GM19023 (cell line): ENCODE measurements at regions not wholly inside any gene's neighbourhood (a gene's known extent, or its start where the extent isn't known, plus 50 kb on each side); places are given as distances from the start of the nearest gene placed in this dataset.

Source experiments
- ATAC-seq: cut with Tn5 transposase; IDR thresholded peaks from one replicate; pipeline ENCODE4 v1.9.1; 2021; ENCODE audit warnings: mild to moderate bottlenecking, moderate library complexity; ENCODE audit not compliant: unreplicated experiment

DNA sequence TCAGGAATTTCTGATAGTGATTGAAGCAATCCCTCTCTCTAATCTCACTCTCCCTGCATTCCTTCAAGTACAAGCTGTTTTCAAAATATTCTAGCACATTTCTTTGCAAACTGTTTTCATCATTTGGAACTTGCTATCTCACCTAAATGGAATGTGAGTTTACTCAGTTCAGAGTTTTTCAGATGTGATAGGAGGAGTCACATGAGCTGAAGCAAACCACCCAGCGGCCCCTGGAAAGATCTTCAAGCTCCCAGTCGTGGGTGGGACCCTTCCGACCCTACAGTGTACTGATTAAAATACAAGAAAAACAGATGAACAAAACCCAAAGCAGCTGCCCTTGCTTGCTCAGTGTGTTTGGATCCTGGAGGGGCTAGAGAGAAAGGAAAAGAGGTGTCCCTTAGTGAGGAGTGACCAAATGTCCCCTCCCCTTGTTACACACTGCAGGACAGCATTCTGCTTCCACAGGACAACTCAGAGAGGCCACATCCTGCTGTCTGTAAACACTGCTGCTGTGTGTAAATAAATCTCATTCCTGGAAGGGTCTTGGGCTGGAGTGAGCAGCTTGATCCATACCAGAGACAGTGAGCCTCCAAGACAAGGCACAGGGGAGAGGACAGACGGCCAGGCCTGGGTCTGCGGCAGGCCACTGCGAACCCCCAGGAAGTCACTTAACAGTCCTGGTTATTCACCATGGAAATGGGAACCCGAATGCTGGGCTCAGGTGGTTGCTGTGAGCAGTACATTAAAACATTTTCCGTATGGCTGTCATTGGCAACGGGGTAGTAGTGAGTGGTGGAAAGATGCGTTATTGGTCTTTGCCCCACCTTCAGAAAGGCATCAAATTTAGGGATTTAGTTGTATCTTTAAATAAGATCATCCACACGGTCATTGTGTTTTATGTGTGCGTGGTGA lies 229.2 kb downstream of the RHOU start:
- no peak for ATAC-seq

DNA sequence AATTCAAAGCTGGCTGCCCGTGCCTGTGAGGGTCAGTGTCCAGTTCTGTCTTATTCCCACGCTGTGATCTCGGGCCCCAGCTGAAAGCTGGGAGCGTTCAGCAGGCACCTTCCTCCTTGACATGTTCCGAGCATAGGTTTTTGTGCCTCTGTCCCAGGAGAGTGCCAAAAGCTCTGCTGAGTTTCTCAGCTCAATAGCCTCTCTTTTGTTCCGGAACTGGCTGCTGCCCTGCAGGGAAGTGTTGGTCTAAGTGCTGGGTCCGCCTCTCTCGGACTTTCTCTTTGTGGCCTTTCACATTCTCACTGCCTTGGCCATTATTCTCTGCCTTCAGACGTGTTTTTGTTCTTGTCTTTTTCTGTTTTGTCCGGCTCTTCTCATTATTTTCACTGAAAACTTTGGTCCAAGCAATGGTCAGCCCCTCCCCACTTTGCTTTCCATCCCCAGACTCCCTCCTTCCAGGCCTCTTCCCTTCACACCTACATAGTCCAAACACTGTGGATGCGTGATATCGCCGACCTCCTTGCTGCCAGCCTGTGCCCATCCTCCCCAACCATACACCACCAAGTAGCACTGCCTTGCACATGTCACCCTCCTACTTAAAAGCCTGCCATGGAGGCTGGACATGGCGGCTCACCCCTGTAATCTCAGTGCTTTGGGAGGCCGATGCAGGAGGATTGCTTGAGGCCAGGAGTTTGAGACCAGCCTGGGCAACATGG lies 233.8 kb downstream of the RHOU start:
- ATAC-seq: no peak

DNA sequence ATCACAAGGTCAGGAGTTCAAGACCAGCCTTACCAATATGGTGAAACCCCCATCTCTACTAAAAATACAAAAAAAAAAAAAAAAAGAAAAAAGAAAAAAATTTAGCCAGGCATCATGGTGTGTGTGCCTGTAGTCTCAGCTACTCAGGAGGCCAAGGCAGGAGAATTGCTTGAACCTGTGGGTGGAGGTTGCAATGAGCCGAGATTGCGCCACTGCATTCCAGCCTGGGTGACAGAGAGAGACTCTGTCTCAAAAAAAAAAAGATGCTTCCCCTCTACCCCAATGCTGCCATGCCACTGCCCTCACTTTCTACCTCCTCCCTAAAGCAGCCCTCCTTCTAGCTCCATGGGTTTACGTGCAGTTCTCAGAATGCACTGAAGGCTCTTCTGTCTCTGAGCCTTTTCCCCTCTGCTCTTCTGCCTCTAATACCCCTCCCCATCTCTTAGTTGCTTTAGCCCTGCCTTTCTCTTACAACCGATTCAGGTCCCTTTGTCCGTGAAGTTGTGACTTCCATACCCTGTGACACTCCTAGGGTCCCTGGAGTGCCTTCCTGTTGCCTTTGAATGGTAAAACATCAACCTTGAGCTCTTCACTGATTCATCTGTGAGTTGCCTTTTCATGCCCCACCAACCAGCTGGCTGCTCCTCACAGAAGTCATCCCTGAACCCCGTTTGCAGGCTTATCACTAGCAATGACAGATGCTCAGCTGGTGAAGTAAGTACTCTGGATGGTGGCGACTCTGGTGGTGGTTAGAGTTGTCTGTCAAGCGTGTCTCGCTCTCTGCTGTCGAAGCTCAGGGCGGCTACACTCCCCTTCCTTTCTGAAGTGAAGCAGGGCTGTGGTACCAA lies 234.9 kb downstream of the RHOU start:
- no peak for ATAC-seq

DNA sequence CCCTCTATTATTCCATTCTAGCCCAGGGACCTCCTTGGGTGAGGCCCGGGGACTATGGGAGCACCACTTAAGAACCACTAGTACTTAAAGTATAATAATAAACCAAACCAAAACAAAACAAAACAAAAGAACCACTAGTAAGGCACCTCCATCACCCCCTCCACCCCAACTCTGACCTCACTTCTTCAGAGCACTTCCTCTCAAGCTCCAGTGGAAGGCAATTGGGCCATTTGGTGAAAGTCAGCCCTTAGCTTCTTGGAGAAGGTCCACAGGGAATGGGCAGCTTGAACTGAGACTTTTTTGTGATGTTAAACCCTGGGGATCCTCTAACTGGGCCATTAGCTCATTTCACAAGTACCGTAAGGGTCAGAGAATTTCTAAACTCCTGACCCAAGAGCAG lies 237.3 kb downstream of the RHOU start:
- no peak for ATAC-seq

DNA sequence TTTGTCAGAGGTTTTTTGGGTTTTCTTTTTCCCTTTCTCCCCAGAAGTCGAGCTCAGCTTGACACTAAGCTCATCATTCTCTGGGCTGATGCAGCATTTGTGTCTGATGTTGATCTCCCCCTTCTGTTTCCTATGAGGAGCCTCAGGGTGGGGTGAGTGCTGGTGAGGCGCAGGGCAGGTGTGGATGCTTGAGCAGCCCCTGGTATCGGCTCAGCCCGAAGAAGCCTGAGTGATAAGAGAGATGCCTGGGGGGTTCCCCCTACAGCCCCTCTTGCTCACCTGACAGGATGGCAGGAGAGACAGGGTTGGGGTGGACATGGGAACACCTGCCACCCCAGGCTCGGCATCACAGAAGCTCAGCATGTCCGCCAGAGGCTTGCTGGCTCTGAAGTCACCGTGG lies 239.0 kb downstream of the RHOU start:
- no peak for ATAC-seq

DNA sequence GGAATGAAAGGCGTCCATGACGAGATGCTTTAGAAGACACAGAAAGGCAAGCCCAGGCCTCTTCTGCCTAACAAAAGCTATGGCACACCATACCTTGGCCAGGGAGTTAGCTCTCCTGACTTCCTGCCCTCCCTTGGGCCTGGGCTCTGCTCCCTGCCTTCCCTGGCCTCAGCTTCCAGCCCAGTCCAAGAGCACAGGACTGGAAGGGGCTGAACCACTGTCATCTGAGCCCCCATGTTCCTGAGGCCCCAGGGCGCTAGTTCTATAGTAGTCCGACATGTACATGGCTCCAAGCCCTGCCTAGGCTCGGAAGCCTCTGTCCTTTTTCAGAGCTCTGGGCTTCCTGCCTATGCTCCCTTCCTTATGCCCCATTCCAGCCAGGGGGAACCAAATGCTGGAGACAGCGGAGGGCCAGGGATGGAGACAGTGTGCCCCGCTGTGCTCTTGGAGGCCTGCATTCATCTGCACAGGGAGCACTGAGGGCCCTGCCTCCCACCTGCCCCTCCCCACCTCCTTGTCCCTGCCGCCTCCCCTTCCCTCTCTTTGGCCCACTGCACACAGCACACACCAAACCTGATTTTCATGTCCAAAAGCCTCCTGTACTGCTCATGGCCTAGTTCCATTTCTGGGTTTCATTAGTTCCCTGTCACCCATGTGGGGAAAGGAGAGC lies 240.1 kb downstream of the RHOU start:
- no peak for ATAC-seq

DNA sequence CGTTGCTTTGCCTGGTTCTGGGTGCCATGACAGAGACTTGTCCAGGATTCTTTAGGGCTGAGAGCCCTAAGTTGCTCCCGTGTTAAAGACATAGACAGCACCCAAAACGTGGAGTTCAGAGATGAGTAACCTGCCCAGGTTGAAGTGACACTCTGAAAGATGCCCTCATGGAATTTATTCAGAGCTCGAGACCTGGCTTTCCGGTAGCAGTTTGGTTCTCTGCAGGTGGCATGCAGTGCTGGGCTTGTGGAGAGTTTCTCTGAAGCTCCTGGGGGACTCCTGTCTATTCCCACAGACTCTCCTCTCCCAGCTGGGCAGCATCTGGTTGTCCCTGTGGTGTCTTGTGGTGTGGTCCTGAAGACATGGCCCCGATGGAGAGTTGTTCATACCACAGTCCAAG lies 241.0 kb downstream of the RHOU start:
- ATAC-seq: no peak

DNA sequence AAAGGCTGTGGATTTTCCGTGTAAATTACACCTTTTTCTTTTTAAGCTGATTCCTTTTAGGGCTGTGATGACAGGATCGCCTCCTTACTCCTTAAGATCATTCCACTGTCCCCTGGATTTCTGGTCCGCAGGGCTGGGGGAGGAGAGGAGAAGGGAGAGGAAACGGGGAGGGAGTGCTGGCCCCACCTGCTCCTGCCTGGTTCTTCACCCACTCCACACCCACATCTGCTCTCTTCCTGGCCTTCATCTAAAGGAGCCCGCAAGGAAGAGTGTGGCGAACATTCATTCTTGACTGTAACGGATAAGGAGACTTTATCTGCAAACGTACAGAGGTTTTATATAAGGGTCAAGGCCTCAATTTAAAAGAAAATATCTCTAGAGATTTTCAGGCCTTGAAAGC lies 242.0 kb downstream of the RHOU start:
- ATAC-seq: no peak

DNA sequence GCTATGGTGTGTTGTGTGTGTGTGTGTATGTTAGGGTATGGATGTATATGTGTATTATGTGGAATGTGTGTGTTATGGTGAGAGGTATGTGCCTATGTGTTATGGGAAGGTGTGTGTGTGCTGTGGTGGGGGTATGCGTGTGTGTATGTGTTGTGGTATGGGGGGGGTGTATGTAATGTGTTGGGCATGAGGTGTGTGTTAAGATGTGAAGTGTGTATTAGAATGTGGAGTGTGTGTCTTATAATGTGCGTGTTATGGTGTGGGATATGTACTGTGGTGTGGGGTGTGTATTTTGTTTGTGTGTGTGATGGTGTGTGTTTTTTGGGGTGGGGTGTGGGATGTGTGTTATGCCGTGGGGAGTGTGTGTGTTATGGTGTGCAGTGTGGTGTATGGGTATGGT lies 242.5 kb downstream of the RHOU start:
- ATAC-seq: no peak

DNA sequence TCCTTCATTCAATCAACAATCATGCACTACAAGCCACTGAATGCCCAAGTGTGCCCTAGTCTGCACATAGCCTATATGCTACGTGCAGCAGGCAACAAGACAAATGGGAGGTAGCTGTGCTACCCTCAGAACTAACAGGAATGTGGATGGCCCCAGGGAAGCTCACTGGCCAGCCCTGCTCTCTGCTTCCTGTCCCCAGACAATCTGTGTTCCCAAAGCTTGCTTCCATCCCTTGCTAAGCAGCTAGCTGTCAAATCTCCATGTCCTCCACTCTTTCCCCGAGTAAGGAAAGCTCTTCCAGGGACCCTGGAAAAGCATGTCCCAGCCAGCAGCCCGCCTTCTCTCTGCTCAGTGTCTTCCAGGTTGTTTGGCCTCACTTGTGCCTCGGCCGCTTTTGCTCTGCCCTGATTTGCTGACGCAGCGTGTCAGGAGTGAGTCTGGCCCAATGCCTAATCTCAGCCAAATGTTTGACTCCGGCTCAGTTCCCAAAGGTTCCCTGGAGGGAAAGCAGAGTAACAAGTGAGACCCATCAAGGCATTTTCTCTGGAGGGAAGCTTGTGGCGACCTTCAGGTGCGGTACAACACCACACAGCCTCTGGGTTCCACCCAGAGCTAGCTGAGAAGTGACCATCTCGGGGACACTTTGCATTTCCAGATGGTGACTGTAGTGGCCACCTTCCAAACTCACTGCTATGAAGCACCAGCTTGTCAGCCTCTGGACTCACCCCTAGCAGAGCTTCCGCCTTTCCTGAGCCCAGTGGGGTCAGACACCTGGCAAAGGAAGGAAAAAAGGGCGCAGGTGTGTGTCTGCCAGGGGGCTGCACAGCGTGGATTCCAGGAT lies 243.4 kb downstream of the RHOU start:
- ATAC-seq: no peak

DNA sequence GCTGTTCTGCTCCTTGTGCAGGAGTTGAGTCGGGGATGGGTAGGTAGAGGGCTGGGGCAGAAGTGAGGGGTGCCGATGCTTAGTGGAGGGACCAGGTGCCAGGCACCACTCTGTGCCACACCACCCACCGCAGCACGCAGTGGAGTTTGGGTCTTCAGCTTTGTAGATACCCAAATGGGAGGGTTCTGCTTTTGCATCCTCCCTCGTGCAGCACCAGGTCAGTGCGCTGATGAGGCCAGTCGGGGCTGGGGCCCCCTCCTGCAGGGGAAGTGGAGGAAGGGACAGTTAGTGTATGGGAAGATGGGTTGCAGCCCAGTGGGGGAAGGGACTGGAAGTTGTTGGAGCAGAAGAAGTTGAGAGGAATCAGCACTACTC lies 244.0 kb downstream of the RHOU start:
- ATAC-seq: no peak

DNA sequence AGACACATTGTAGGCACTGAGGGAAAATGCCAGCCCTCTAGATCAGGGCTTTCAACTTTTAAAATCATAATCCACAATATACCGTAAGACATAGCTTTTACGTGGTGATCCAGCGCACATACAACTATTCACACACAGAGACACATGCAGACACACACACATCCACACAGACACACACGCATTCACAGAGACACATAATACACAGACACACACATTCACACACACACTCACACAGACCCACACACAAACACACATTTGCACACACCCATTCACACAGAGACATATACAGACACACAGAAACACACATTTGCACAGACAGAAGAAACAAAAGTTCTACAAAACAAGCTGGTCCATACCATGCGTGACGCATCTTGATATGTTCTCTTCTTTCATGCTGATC lies 244.5 kb downstream of the RHOU start:
- ATAC-seq: no peak

DNA sequence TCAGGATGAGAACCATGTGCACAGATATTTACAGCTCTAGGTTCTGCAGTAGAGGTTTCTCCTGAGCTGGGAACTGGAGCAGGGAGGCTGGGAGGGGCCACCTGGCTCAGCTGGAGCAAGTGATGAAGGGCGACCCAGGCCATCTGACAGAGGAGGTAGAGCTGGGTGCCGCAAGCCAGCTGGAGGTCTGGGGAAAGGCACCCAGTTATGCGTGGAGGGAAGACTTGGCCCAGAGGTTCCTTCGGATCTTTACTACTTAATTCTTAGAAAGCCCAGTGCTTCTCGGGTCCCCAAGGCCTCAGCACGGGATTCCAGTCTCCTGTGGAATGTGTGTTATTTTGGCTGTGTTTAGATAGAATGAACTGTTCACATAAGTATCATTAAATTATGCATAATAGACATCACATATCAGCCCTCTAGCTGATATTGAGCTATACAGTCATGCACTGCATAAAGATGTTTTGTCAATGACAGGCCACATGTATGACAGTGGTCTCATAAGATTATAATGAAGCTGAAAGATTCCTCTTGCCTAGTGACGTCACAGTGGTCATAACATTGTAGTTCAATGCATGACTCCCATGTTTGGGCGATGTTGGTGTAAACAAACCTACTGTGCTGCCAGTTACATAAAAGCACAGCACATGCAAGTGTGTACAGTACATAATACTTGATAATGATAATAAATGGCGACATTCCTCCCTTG lies 245.1 kb downstream of the RHOU start:
- ATAC-seq: no peak

DNA sequence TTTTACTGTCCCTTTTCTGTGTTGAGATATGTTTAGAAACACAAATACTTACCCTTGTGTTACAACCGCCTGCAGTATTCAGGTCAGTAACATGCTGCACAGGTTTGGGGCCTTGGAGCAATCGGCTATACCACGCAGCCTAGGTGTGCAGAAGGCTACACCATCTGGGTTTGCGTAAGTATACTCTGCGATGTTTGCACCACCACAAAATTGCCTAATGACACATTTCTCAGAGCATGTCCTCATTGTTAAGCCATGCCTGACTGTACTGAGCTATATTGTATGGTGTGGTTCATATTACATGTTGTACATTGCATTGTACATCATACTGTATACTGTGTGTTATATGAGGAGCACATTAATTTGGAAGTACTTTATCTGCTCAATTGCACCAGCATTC lies 247.4 kb downstream of the RHOU start:
- no peak for ATAC-seq

DNA sequence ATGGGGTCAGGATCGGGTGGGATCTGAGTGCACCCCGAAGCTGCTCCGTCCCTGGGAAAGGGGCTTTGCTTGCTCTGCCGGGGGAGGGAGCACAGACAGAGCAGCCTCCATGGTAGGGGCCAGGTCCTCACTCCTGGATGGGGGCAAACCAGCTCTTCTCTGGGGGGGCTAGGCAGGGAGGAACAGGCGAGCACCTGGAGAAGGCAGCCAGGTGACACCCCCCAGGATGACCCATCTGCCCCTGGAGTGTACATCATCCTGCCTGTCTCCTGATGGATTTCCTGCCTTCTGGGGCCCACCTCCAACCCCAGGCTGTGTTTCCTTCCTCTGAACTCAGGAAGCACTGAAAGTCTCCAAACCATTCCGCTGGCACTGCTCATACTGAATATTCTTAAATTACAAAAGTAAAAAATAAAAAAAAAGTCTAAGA lies 248.0 kb downstream of the RHOU start:
- ATAC-seq: no peak

DNA sequence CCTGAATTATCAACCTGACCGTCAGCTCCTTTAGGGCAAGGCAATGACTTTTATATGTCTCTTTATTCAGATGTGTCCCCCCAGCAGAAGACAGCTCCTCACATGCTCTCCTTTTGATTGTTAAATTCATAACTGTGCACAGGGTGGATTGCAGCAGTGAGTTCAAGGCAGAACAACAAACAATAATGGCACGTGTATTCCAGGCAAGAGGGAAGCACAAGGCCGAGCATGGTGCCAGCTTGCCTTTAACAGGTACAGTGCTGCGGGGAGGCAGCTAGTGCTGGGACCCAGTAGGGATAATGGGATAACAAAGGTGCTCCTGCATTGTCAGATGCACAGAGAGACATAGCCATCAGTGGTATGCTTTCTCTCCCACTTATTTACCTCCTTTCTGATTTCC lies 248.4 kb downstream of the RHOU start:
- ATAC-seq: no peak

DNA sequence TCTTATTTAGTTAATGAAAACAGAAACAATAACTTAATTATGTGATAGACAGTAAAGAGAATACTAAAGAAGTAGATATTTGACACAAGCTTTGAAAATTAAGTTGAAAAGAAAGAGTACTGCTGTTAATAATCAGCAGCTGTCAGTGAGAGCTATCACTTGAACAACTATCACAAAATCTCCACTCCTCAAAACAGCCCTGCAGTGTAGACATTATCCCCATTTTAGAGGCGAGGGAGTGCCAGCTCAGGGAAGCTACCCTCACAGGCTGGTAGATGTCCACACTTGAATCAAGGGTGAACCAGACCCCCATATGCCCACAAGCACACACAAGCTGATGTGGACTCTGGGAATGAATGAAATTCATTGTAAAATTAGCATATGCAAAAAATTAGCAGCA lies 248.8 kb downstream of the RHOU start:
- ATAC-seq: no peak

DNA sequence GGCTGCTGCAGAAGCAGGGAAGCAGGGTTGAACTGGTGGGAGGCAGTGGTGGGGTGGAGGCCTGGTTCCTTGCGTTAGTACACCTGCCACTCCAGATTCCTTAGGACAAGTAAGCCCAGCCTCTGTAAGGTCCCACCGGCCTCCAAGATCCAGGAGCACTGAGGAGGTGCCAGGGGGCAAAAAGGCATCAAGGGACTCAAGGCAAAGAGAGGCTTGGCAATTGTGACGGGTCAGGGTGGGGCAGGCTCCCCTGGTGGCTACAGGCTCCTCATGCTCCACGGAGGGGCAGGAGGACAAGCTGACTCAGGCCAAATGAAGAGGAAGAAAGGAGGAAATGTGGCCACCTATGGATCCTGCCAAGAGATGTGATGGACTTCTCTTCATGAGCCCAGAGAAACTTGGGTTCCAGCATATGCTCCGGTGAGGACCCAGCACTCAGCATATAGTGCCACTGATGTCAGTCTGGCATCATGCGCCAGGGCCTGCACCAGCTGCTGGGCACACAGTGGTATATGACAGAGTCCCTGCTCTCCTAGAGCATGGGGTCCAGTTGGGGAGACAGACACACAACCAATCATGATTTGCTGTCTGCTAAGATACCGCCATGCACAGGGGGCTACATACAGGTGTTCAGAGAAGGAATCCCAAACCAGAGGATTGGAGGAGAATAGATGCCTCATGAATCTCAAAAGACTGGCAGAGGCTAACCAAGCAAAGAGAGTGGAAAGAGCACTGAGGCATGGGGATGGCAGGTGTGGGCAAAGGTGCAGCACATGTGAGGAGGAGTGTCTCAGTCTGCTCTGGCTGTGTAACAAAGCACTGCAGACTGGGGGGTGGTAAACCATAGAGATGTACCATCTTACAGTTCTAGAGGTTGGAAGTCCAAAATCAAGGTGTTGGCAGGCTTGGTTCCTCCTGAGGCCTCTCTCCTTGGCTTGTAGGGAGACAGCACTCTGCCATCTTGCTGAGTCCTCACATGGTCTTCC lies 249.7 kb downstream of the RHOU start:
- no peak for ATAC-seq
